SU-DHL-6 (cell line): ENCODE measurements at regions not wholly inside any gene's neighbourhood (a gene's known extent, or its start where the extent isn't known, plus 50 kb on each side); places are given as distances from the start of the nearest gene placed in this dataset.

Experiments
- EZH2phosphoT487 ChIP-seq: fragments of 200-600 bp; sonication (generic), shearing (Covaris generic); conservative IDR thresholded peaks from 2 replicates; pipeline ENCODE4 v1.6.1; 2018; ENCODE audit warnings: mild to moderate bottlenecking, antibody characterized with exemption, low read length, moderate library complexity, mixed read lengths
- TF ChIP-seq, protein P1 (sequence below): fragments of 200-600 bp; sonication (generic); IDR thresholded peaks from one replicate; pipeline ENCODE4 v1.5.1; 2017; ENCODE audit warnings: antibody characterized with exemption, mild to moderate bottlenecking, low read length, moderate library complexity; ENCODE audit not compliant: insufficient read depth, poor library complexity, severe bottlenecking

DNA sequence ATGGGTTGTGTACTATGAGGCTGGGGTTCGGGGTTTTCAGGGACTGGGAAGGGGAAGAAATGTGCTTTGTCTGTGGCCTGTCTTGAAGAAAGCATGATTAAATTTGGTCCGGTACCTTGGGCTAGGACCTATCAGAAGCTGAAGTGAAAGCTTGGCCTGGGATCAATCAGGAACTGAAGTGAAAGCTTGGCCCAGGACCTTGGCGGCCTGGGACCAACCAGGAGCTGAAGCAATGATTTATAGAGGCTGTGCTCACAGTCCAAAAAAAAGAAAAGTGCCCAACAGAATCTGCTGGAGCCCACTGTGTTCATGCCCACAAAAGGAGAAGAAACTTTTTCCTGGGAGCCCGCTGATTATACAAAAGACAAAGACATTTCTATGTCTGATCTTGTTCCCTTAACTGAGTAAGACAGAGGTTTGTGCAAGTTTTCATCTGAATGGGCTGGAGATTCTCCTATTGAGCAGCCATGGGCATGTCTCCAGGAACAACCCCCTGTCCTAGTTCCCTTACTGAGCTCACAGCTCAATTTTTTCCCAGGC, 1427.9 kb downstream of the FAM133A start:
- TF ChIP-seq, protein P1, sequence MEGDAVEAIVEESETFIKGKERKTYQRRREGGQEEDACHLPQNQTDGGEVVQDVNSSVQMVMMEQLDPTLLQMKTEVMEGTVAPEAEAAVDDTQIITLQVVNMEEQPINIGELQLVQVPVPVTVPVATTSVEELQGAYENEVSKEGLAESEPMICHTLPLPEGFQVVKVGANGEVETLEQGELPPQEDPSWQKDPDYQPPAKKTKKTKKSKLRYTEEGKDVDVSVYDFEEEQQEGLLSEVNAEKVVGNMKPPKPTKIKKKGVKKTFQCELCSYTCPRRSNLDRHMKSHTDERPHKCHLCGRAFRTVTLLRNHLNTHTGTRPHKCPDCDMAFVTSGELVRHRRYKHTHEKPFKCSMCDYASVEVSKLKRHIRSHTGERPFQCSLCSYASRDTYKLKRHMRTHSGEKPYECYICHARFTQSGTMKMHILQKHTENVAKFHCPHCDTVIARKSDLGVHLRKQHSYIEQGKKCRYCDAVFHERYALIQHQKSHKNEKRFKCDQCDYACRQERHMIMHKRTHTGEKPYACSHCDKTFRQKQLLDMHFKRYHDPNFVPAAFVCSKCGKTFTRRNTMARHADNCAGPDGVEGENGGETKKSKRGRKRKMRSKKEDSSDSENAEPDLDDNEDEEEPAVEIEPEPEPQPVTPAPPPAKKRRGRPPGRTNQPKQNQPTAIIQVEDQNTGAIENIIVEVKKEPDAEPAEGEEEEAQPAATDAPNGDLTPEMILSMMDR = no peak
- TF ChIP-seq EZH2phosphoT487 = no peak
